H1 (cell line): ENCODE measurements at regions not wholly inside any gene's neighbourhood (a gene's known extent, or its start where the extent isn't known, plus 50 kb on each side); places are given as distances from the start of the nearest gene placed in this dataset.

ENCODE experiments used
- EP300 ChIP-seq, 2 experiments: IDR thresholded peaks; 1 replicate in 1 of 2; 2 replicates in 1 of 2; pipeline ENCODE4 v1.6.1; 2011 to 2012; ENCODE audit warnings: low read depth in 2 of 2, low read length in 2 of 2, mild to moderate bottlenecking in 2 of 2, borderline replicate concordance in 1 of 2, inconsistent platforms in 1 of 2, moderate library complexity in 1 of 2
- RFX5 ChIP-seq: IDR thresholded peaks from 2 replicates; pipeline ENCODE4 v1.6.1; 2011; ENCODE audit warnings: low read depth, low read length, improper control_type of control experiment, borderline replicate concordance
- SAP30 ChIP-seq: fragments of 300-600 bp; sonication (generic); IDR thresholded peaks from 2 replicates; pipeline ENCODE4 v1.7.1; 2012; ENCODE audit warnings: low read length, moderate library complexity, mild to moderate bottlenecking, inconsistent platforms; ENCODE audit not compliant: insufficient read depth, insufficient replicate concordance

- TF ChIP-seq EP300 (IDR thresholded peaks at IDR 0.05; ENCODE audit: borderline replicate concordance in 1 of 2, low read depth in 2 of 2, low read length in 2 of 2): no peak
- no peak for TF ChIP-seq RFX5
- TF ChIP-seq SAP30: no peak
Measured at GRCh38 chr5:68843624-68844364, 250.0 kb upstream of the SLC30A5 start (continued).
